Natural killer cell treated with Interleukin-12 subunit alpha and Interleukin-12 subunit beta and Interleukin-15 and Interleukin-18, amount 100 ng/mL, for 72 hours (primary cell): ENCODE measurements at regions not wholly inside any gene's neighbourhood (a gene's known extent, or its start where the extent isn't known, plus 50 kb on each side); places are given as distances from the start of the nearest gene placed in this dataset.
A peak's percentile ranks its signal among the peaks of the same experiment; 100 is the strongest.

Experiments
- ATAC-seq, 2 donors: fragments of 150-1000 bp; cut with Tn5 transposase in 1 of 2; sonication (Bioruptor Pico), chemical (Tn5 transposase) in 1 of 2; 2 replicates each; pipeline ENCODE4 v1.10.0; 2021
- DNase-seq: peaks from one replicate; pipeline ENCODE4 v3.0.0; 2022; ENCODE audit warnings: low spot score
- H3K27ac Mint-ChIP-seq, 2 donors: 1 replicate in 1 of 2; 2 replicates in 1 of 2; pipeline ENCODE4 v1.8.0; 2022; ENCODE audit warnings: mixed read lengths in 2 of 2, mild to moderate bottlenecking in 1 of 2, moderate library complexity in 1 of 2
- H3K27me3 Mint-ChIP-seq, 2 donors: 1 replicate in 1 of 2; 2 replicates in 1 of 2; pipeline ENCODE4 v1.8.0; 2022; ENCODE audit warnings: mixed read lengths in 2 of 2
- H3K36me3 Mint-ChIP-seq: one replicate; pipeline ENCODE4 v1.8.0; 2022; ENCODE audit warnings: mixed read lengths
- H3K4me1 Mint-ChIP-seq, 2 donors: 1 replicate in 1 of 2; 2 replicates in 1 of 2; pipeline ENCODE4 v1.8.0; 2022; ENCODE audit warnings: low read depth in 2 of 2, mixed read lengths in 2 of 2, mild to moderate bottlenecking in 1 of 2
- H3K4me3 Mint-ChIP-seq: one replicate; pipeline ENCODE4 v1.8.0; 2022; ENCODE audit warnings: mixed read lengths
- H3K9me3 Mint-ChIP-seq: 2 replicates; pipeline ENCODE4 v1.8.0; 2022; ENCODE audit warnings: mixed read lengths

DNA sequence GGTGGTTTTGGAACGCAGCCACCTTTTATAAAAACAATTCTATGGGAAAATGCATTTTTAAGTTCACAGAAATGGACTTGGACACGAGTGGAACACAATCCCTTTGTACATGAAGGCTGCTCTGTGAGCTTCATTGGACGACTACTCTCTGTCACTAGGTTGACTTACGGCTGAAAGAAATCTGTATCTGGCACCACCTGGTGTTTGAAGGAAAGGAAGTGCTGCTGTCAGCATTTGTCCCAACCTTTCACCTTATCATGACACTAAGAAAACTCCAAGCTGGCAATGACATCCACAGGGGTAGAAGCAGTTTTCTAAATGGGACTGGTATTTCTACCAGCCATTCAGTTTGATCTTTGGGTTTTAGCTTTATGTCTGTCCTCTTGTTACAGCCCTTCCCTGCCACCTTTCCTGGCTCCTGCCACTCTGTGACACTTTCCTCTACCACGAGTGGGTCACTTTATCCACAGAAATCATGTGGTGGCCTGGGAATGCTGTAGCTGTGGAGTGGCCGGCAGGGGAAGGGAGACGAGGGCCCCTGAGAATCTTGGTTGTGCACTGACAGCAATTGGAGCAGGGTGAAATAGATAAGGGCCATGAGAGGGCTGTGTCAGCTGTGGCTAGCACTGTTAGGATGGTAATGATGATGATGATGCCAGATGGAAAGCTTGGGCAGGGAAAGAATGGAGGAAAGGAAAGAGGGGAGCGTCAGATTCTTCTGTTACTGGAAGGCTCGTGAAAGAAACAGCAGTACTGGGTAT, 85.2 kb downstream of the TBX19 start:
- DNase-seq = no peak
- H3K36me3 Mint-ChIP-seq = peaks cover 5% of the 10 kb centered on the region
- peak overlapping the region in 1 of 2 donors; percentile 34 for H3K27ac Mint-ChIP-seq
- H3K4me3 Mint-ChIP-seq = peak overlapping the region; percentile 24
- no peaks in the 10 kb centered on the region for H3K9me3 Mint-ChIP-seq
- peaks cover 37 to 42% of the 10 kb centered on the region in 2 donors for H3K4me1 Mint-ChIP-seq
- H3K27me3 Mint-ChIP-seq = no peaks in the 10 kb centered on the region
- ATAC-seq = no peak
